WTC11 (cell line): ENCODE measurements at regions not wholly inside any gene's neighbourhood (a gene's known extent, or its start where the extent isn't known, plus 50 kb on each side); places are given as distances from the start of the nearest gene placed in this dataset.
"Not testable (repeated sequence)": the region's sequence is repeated elsewhere in the genome, so short reads cannot be mapped to it uniquely, and the experiment has no call there.

Experiments
- ATAC-seq: fragments of 200-7000 bp; cut with Tn5 transposase; 2 replicates; pipeline ENCODE4 v1.10.0; 2021; ENCODE audit warnings: mild to moderate bottlenecking, moderate library complexity
- CTCF ChIA-PET: fragments of 300-600 bp; sonication (Branson Sonifier 250); formaldehyde crosslinking; loops from one replicate; lab custom pipeline; 2021; ENCODE audit warnings: antibody characterized with exemption; lab: Charles Lee
- POLR2A ChIA-PET: fragments of 350-600 bp; sonication (Branson Sonifier 250); formaldehyde crosslinking; loops from one replicate; lab custom pipeline; 2021; ENCODE audit warnings: antibody characterized with exemption; lab: Charles Lee
- DNase-seq: peaks from one replicate; pipeline ENCODE4 v3.0.0; 2021; ENCODE audit warnings: low spot score
- H3K27ac Mint-ChIP-seq: 2 replicates; pipeline ENCODE4 v1.8.0; 2021; ENCODE audit warnings: mixed read lengths
- H3K27me3 Mint-ChIP-seq: 2 replicates; pipeline ENCODE4 v1.8.0; 2021; ENCODE audit warnings: low read depth, mild to moderate bottlenecking, moderate library complexity, mixed read lengths
- H3K36me3 Mint-ChIP-seq: 2 replicates; pipeline ENCODE4 v1.8.0; 2021; ENCODE audit warnings: mixed read lengths
- H3K4me1 Mint-ChIP-seq: 2 replicates; pipeline ENCODE4 v1.8.0; 2022; ENCODE audit warnings: mixed read lengths
- H3K4me3 Mint-ChIP-seq: 2 replicates; pipeline ENCODE4 v1.8.0; 2021; ENCODE audit warnings: mild to moderate bottlenecking, moderate library complexity, mixed read lengths
- H3K9me3 Mint-ChIP-seq: 2 replicates; pipeline ENCODE4 v1.8.0; 2021; ENCODE audit warnings: mixed read lengths
- CBFB ChIP-seq: sonication (generic); formaldehyde crosslinking; IDR thresholded peaks from 2 replicates; pipeline ENCODE4 v1.8.1; 2022; ENCODE audit warnings: mild to moderate bottlenecking, low read depth, missing genetic modification reagents
- CREB1 ChIP-seq: sonication (generic); formaldehyde crosslinking; IDR thresholded peaks from 2 replicates; pipeline ENCODE4 v1.8.0; 2023; ENCODE audit warnings: mild to moderate bottlenecking, missing genetic modification reagents
- ETV6 ChIP-seq: sonication (generic); formaldehyde crosslinking; IDR thresholded peaks from 2 replicates; pipeline ENCODE4 v1.8.1; 2022; ENCODE audit warnings: mild to moderate bottlenecking, missing genetic modification reagents
- FOXK1 ChIP-seq: sonication (generic); formaldehyde crosslinking; IDR thresholded peaks from 2 replicates; pipeline ENCODE4 v1.8.0; 2022; ENCODE audit warnings: mild to moderate bottlenecking, moderate library complexity, missing genetic modification reagents
- GABPB1 ChIP-seq: sonication (generic); formaldehyde crosslinking; IDR thresholded peaks from 2 replicates; pipeline ENCODE4 v1.8.1; 2023; ENCODE audit warnings: mild to moderate bottlenecking, missing genetic modification reagents
- IRF2 ChIP-seq: sonication (generic); formaldehyde crosslinking; IDR thresholded peaks from 2 replicates; pipeline ENCODE4 v1.8.0; 2022; ENCODE audit warnings: low read depth, missing genetic modification reagents, borderline replicate concordance
- NR2C2 ChIP-seq: sonication (generic); formaldehyde crosslinking; IDR thresholded peaks from 2 replicates; pipeline ENCODE4 v1.8.0; 2022; ENCODE audit warnings: mild to moderate bottlenecking, missing genetic modification reagents
- NR3C1 ChIP-seq: sonication (generic); formaldehyde crosslinking; conservative IDR thresholded peaks from 2 replicates; pipeline ENCODE4 v1.8.1; 2023; ENCODE audit warnings: low read depth, mild to moderate bottlenecking, missing genetic modification reagents
- OVOL2 ChIP-seq: fragments of 250-450 bp; sonication (Bioruptor Pico); IDR thresholded peaks from 2 replicates; pipeline ENCODE4 v1.9.0; 2021; ENCODE audit warnings: mild to moderate bottlenecking, borderline replicate concordance
- TEAD4 ChIP-seq: sonication (generic); formaldehyde crosslinking; IDR thresholded peaks from 2 replicates; pipeline ENCODE4 v1.8.0; 2022; ENCODE audit warnings: mild to moderate bottlenecking, missing genetic modification reagents
- ZNF138 ChIP-seq: sonication (generic); formaldehyde crosslinking; conservative IDR thresholded peaks from 2 replicates; pipeline ENCODE4 v1.8.1; 2022; ENCODE audit warnings: mild to moderate bottlenecking, moderate library complexity, missing genetic modification reagents
- ZNF263 ChIP-seq: sonication (generic); formaldehyde crosslinking; IDR thresholded peaks from 2 replicates; pipeline ENCODE4 v1.8.1; 2022; ENCODE audit warnings: low read depth, mild to moderate bottlenecking, moderate library complexity, missing genetic modification reagents
- TF ChIP-seq, protein P1 (sequence below): fragments of 250-450 bp; sonication (Bioruptor Pico); IDR thresholded peaks from 2 replicates; pipeline ENCODE4 v1.9.0; 2021; ENCODE audit warnings: mild to moderate bottlenecking
- TF ChIP-seq, protein P2 (sequence below): sonication (generic); formaldehyde crosslinking; conservative IDR thresholded peaks from 2 replicates; pipeline ENCODE4 v1.8.1; 2023; ENCODE audit warnings: mild to moderate bottlenecking, low read depth, missing genetic modification reagents, moderate library complexity
- TF ChIP-seq, protein P3 (sequence below): fragments of 250-450 bp; sonication (Bioruptor Pico); IDR thresholded peaks from 2 replicates; pipeline ENCODE4 v1.9.0; 2021; ENCODE audit warnings: moderate library complexity, mild to moderate bottlenecking, inconsistent platforms, borderline replicate concordance
- TF ChIP-seq, protein P4 (sequence below): sonication (generic); formaldehyde crosslinking; conservative IDR thresholded peaks from 2 replicates; pipeline ENCODE4 v1.8.1; 2022; ENCODE audit warnings: mild to moderate bottlenecking, missing genetic modification reagents
- TF ChIP-seq, protein P5 (sequence below): sonication (generic); formaldehyde crosslinking; IDR thresholded peaks from 2 replicates; pipeline ENCODE4 v1.8.1; 2022; ENCODE audit warnings: missing genetic modification reagents, borderline replicate concordance
- TF ChIP-seq, protein P6 (sequence below): sonication (generic); formaldehyde crosslinking; IDR thresholded peaks from 2 replicates; pipeline ENCODE4 v1.8.1; 2023; ENCODE audit warnings: mild to moderate bottlenecking, missing genetic modification reagents

DNA sequence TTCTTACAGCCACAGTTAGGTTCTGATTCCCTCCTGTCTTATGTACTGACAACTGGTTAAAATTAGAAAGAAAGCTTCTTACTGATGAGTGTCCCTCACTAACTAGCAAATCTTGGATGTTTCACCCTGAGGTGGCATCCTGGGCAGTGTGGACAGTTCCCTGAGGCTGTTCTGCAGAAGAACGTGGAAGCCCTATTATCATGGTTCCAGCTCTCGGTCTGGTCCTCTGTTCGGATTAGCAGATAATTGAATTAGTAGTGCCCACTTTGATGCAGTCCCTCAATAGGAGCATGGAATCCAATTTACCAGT is 381.7 kb upstream of the NT5C1B start:
- CTCF ChIA-PET, result no interaction called here
- H3K36me3 Mint-ChIP-seq, result no peaks in the 10 kb centered on the region
- no peak overlapping the region for H3K27ac Mint-ChIP-seq
- H3K9me3 Mint-ChIP-seq, result no peaks in the 10 kb centered on the region
- no peaks in the 10 kb centered on the region; the same call in 1 of the 2 replicates for H3K27me3 Mint-ChIP-seq
- POLR2A ChIA-PET, result no interaction called here
- DNase-seq, result no peak
- no peak for ATAC-seq
- H3K4me3 Mint-ChIP-seq, result no peak overlapping the region
- TF ChIP-seq OVOL2 (CRISPR knock-in tag), result no peak
- TF ChIP-seq, protein P1, sequence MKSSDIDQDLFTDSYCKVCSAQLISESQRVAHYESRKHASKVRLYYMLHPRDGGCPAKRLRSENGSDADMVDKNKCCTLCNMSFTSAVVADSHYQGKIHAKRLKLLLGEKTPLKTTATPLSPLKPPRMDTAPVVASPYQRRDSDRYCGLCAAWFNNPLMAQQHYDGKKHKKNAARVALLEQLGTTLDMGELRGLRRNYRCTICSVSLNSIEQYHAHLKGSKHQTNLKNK (CRISPR knock-in tag), result no peak
- TF ChIP-seq, protein P2, sequence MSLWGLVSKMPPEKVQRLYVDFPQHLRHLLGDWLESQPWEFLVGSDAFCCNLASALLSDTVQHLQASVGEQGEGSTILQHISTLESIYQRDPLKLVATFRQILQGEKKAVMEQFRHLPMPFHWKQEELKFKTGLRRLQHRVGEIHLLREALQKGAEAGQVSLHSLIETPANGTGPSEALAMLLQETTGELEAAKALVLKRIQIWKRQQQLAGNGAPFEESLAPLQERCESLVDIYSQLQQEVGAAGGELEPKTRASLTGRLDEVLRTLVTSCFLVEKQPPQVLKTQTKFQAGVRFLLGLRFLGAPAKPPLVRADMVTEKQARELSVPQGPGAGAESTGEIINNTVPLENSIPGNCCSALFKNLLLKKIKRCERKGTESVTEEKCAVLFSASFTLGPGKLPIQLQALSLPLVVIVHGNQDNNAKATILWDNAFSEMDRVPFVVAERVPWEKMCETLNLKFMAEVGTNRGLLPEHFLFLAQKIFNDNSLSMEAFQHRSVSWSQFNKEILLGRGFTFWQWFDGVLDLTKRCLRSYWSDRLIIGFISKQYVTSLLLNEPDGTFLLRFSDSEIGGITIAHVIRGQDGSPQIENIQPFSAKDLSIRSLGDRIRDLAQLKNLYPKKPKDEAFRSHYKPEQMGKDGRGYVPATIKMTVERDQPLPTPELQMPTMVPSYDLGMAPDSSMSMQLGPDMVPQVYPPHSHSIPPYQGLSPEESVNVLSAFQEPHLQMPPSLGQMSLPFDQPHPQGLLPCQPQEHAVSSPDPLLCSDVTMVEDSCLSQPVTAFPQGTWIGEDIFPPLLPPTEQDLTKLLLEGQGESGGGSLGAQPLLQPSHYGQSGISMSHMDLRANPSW, result no peak
- TF ChIP-seq, protein P3, sequence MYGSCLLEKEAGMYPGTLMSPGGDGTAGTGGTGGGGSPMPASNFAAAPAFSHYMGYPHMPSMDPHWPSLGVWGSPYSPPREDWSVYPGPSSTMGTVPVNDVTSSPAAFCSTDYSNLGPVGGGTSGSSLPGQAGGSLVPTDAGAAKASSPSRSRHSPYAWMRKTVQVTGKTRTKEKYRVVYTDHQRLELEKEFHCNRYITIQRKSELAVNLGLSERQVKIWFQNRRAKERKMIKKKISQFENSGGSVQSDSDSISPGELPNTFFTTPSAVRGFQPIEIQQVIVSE, result no peak
- no peak for TF ChIP-seq ZNF263 (CRISPR knock-in tag)
- TF ChIP-seq IRF2 (CRISPR knock-in tag), result no peak
- TF ChIP-seq ZNF138 (CRISPR knock-in tag), result no peak
- TF ChIP-seq NR2C2 (CRISPR knock-in tag), result no peak
- TF ChIP-seq CREB1 (CRISPR knock-in tag), result no peak
- TF ChIP-seq, all 79 proteins: peak for 0
- H3K4me1 Mint-ChIP-seq, result peaks cover 6% of the 10 kb centered on the region

DNA sequence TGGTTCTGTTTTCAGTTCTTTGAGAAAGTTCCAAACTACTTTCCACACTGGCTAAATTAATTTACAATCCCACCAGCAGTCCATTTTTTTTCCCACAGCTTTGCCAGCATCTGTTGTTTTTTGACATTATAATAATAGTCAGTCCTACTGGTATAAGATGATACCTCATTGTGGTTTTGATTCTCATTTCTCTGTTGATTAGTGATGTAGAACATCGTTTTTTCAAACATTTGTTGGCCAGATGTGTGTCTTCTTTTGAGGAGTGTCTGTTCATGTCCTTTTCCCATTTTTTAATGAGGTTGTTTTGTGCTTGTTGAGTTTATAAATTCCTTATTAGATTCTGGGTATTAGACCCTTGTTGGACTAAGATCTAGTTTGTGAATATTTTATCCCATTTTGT is 376.8 kb upstream of the NT5C1B start:
- no peak for ATAC-seq
- no peaks in the 10 kb centered on the region for H3K4me1 Mint-ChIP-seq
- DNase-seq, result no peak
- ChIA-PET CTCF (no interaction called here), POLR2A (no interaction called here)
- peaks cover 12% of the 10 kb centered on the region for H3K9me3 Mint-ChIP-seq
- TF ChIP-seq NR3C1 (no peak), GABPB1 (CRISPR knock-in tag) (no peak), CBFB (CRISPR knock-in tag) (no peak)
- no peaks in the 10 kb centered on the region for H3K36me3 Mint-ChIP-seq
- H3K4me3 Mint-ChIP-seq, result no peak overlapping the region
- H3K27ac Mint-ChIP-seq, result no peak overlapping the region
- H3K27me3 Mint-ChIP-seq, result no peaks in the 10 kb centered on the region

DNA sequence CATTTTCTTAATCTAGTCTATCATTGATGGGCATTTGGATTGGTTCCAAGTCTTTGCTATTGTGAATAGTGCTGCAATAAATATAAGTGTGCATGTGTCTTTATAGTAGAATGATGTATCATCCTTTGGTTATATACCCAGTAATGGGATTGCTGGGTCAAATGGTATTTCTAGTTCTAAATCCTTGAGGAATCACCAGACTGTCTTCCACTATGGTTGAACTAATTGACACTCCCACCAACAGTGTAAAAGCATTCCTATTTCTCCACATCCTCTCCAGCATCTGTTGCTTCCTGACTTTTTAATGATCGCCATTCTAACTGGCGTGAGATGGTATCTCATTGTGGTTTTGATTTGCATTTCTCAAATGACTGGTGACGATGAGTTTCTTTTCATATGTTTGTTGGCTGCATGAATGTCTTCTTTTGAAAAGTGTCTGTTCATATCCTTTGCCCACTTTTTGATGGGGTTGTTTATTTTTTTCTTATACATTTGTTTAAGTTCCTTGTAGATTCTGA is 374.4 kb upstream of the NT5C1B start:
- ATAC-seq, H3K4me3 Mint-ChIP-seq, CTCF ChIA-PET, H3K27ac Mint-ChIP-seq, H3K4me1 Mint-ChIP-seq, POLR2A ChIA-PET, DNase-seq, H3K36me3 Mint-ChIP-seq, H3K27me3 Mint-ChIP-seq: not testable (repeated sequence)
- H3K9me3 Mint-ChIP-seq, result peaks cover 19% of the 10 kb centered on the region

DNA sequence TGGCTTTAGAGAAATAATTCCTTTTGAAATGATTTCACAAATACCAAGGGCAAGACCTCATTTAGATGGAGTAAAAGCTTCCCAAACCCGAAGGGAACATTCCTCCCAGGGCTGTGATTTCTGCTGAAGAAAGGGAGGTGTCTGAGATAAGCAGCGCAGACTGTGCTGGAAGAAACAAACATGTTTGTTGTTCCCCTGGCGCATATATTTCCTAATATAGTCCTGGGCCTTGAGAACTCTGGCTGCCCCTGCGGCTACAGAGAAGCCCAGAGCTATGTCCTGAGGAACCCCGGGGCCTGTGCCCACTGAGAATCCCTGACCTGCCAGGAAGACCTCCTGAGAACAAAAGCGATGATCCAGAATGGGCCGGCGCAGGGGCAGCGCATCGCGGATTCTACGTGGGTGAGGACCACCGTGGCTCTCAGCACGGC is 372.6 kb upstream of the NT5C1B start:
- Mint-ChIP-seq H3K4me3 (no peak overlapping the region), H3K27ac (no peak overlapping the region), H3K9me3 (peaks cover 19% of the 10 kb centered on the region), H3K27me3 (no peaks in the 10 kb centered on the region), H3K36me3 (no peaks in the 10 kb centered on the region), H3K4me1 (peaks cover 3% of the 10 kb centered on the region; the same call in 1 of the 2 replicates)
- ATAC-seq, result no peak
- CTCF ChIA-PET, result no interaction called here
- DNase-seq, result no peak
- POLR2A ChIA-PET, result no interaction called here
- TF ChIP-seq FOXK1 (CRISPR knock-in tag), result no peak
- TF ChIP-seq, protein P4, sequence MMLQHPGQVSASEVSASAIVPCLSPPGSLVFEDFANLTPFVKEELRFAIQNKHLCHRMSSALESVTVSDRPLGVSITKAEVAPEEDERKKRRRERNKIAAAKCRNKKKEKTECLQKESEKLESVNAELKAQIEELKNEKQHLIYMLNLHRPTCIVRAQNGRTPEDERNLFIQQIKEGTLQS (CRISPR knock-in tag), result no peak
- TF ChIP-seq, protein P5, sequence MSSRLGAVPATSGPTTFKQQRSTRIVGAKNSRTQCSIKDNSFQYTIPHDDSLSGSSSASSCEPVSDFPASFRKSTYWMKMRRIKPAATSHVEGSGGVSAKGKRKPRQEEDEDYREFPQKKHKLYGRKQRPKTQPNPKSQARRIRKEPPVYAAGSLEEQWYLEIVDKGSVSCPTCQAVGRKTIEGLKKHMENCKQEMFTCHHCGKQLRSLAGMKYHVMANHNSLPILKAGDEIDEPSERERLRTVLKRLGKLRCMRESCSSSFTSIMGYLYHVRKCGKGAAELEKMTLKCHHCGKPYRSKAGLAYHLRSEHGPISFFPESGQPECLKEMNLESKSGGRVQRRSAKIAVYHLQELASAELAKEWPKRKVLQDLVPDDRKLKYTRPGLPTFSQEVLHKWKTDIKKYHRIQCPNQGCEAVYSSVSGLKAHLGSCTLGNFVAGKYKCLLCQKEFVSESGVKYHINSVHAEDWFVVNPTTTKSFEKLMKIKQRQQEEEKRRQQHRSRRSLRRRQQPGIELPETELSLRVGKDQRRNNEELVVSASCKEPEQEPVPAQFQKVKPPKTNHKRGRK (CRISPR knock-in tag), result no peak
- TF ChIP-seq TEAD4, result no peak
- TF ChIP-seq, protein P6, sequence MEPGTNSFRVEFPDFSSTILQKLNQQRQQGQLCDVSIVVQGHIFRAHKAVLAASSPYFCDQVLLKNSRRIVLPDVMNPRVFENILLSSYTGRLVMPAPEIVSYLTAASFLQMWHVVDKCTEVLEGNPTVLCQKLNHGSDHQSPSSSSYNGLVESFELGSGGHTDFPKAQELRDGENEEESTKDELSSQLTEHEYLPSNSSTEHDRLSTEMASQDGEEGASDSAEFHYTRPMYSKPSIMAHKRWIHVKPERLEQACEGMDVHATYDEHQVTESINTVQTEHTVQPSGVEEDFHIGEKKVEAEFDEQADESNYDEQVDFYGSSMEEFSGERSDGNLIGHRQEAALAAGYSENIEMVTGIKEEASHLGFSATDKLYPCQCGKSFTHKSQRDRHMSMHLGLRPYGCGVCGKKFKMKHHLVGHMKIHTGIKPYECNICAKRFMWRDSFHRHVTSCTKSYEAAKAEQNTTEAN (CRISPR knock-in tag), result no peak
- no peak for TF ChIP-seq ETV6 (CRISPR knock-in tag)
